HCT116 (cell line): ENCODE measurements at regions not wholly inside any gene's neighbourhood (a gene's known extent, or its start where the extent isn't known, plus 50 kb on each side); places are given as distances from the start of the nearest gene placed in this dataset.

Experiments used
- ATAC-seq: fragments of 200-7000 bp; cut with Tn5 transposase; 2 replicates; pipeline ENCODE4 v1.9.1; 2020; ENCODE audit warnings: mild to moderate bottlenecking, moderate library complexity
- BruUV-seq: library from RNA; stranded (reverse); fragments of 400-500 nt; replicated peaks from 2 replicates; lab custom pipeline; 2021; lab: Mats Ljungman, UMichigan
- CTCF ChIA-PET: fragments of 300-600 bp; sonication (Branson Sonifier 250); formaldehyde crosslinking; loops from one replicate; lab custom pipeline; 2021; ENCODE audit warnings: antibody characterized with exemption; lab: Charles Lee
- POLR2A ChIA-PET: fragments of 300-600, 350-600 bp; sonication (Branson Sonifier 250); formaldehyde crosslinking; loops from one replicate; lab custom pipeline; 2021; ENCODE audit warnings: antibody characterized with exemption; lab: Charles Lee
- RAD21 ChIA-PET, 2 experiments: fragments of 300-600 bp; sonication (Branson Sonifier 250); formaldehyde crosslinking; loops; one replicate each; lab custom pipeline; 2023; ENCODE audit warnings: low total read pairs in 2 of 2; ENCODE audit not compliant: uncharacterized antibody in 2 of 2, unreplicated experiment in 2 of 2, low non-redundant PET in 1 of 2; lab: Charles Lee
- DNase-seq: peaks from one replicate; pipeline ENCODE4 v3.0.0-alpha.2; 2010; ENCODE audit warnings: low read depth, low spot score
- H2AFZ ChIP-seq: fragments of 200-600 bp; shearing (Covaris generic), sonication (generic); 2 replicates; pipeline ENCODE4 v1.6.1; 2017; ENCODE audit warnings: low read depth, mixed run types, mixed read lengths, antibody characterized with exemption, low read length; ENCODE audit not compliant: poor library complexity, severe bottlenecking
- H3K27ac ChIP-seq: 2 replicates; pipeline ENCODE4 v1.5.1; 2012; ENCODE audit warnings: low read depth, low read length
- H3K27me3 ChIP-seq: fragments of 200-600 bp; sonication (generic); 2 replicates; pipeline ENCODE4 v1.6.1; 2016; ENCODE audit warnings: mixed run types, low read length, mixed read lengths; ENCODE audit not compliant: insufficient read depth
- H3K36me3 ChIP-seq, 2 experiments: fragments of 200-500 bp in 1 of 2; fragments of 200-600 bp in 1 of 2; sonication (Bioruptor generic) in 1 of 2; sonication (generic) in 1 of 2; 2 replicates each; pipeline versions ENCODE4 v1.5.1 to v1.6.1; 2014 to 2016; ENCODE audit warnings: low read length in 2 of 2, inconsistent platforms in 1 of 2, mixed read lengths in 1 of 2, mixed run types in 1 of 2; ENCODE audit not compliant: insufficient read depth in 2 of 2, control insufficient read depth in 1 of 2
- H3K4me1 ChIP-seq, 2 experiments: fragments of 200-600 bp in 1 of 2; sonication (generic) in 1 of 2; 2 replicates each; pipeline versions ENCODE4 v1.5.1 to v1.6.1; 2012 to 2017; ENCODE audit warnings: low read length in 2 of 2, inconsistent platforms in 1 of 2, mild to moderate bottlenecking in 1 of 2, mixed read lengths in 1 of 2, mixed run types in 1 of 2, moderate library complexity in 1 of 2; ENCODE audit not compliant: insufficient read depth in 2 of 2, control insufficient read depth in 1 of 2
- H3K4me2 ChIP-seq: fragments of 200-600 bp; sonication (generic); 2 replicates; pipeline ENCODE4 v1.6.1; 2017; ENCODE audit warnings: mixed run types, low read length, mixed read lengths
- H3K4me3 ChIP-seq, 2 experiments: fragments of 200-600 bp in 1 of 2; sonication (generic) in 1 of 2; replicated peaks in 1 of 2; 2 replicates each; pipeline ENCODE4 v1.5.1; 2011 to 2016; ENCODE audit warnings: low read length in 2 of 2, control low read depth in 1 of 2, low read depth in 1 of 2, mild to moderate bottlenecking in 1 of 2, mixed read lengths in 1 of 2, mixed run types in 1 of 2
- H3K79me2 ChIP-seq: fragments of 200-600 bp; sonication (generic); 2 replicates; pipeline ENCODE4 v1.6.1; 2017; ENCODE audit warnings: mild to moderate bottlenecking, mixed run types, low read length, moderate library complexity, mixed read lengths; ENCODE audit not compliant: insufficient read depth
- H3K9ac ChIP-seq: fragments of 200-600 bp; sonication (generic); 2 replicates; pipeline ENCODE4 v1.6.1; 2016; ENCODE audit warnings: low read length, mixed read lengths
- H3K9me2 ChIP-seq: fragments of 200-600 bp; sonication (generic), shearing (Covaris generic); 2 replicates; pipeline ENCODE4 v1.6.1; 2017; ENCODE audit warnings: mixed run types, mild to moderate bottlenecking, moderate library complexity; ENCODE audit not compliant: insufficient read depth
- H3K9me3 ChIP-seq, 2 experiments: fragments of 200-500 bp in 1 of 2; fragments of 200-600 bp in 1 of 2; sonication (Bioruptor generic) in 1 of 2; sonication (generic) in 1 of 2; 2 replicates each; pipeline ENCODE4 v1.6.1; 2014 to 2017; ENCODE audit warnings: low read length in 2 of 2, mixed read lengths in 2 of 2, inconsistent platforms in 1 of 2, low read depth in 1 of 2, mild to moderate bottlenecking in 1 of 2, mixed run types in 1 of 2, moderate library complexity in 1 of 2; ENCODE audit not compliant: control insufficient read depth in 1 of 2, insufficient read depth in 1 of 2
- H4K20me1 ChIP-seq: fragments of 200-600 bp; sonication (generic), shearing (Covaris generic); 2 replicates; pipeline ENCODE4 v1.6.1; 2017; ENCODE audit warnings: mixed run types, mild to moderate bottlenecking, moderate library complexity; ENCODE audit not compliant: insufficient read depth
- CBX3 ChIP-seq: IDR thresholded peaks from 2 replicates; pipeline ENCODE4 v1.6.1; 2012; ENCODE audit warnings: low read depth
- CEBPB ChIP-seq: IDR thresholded peaks from 2 replicates; pipeline ENCODE4 v1.6.1; 2012; ENCODE audit warnings: low read depth
- ELF1 ChIP-seq: IDR thresholded peaks from 2 replicates; pipeline ENCODE4 v1.6.1; 2012; ENCODE audit warnings: low read depth, borderline replicate concordance
- EZH2 ChIP-seq: fragments of 200-600 bp; sonication (generic); IDR thresholded peaks from 2 replicates; pipeline ENCODE4 v1.6.1; 2017; ENCODE audit warnings: antibody characterized with exemption, mixed run types
- FOSL1 ChIP-seq: IDR thresholded peaks from 2 replicates; pipeline ENCODE4 v1.6.1; 2012; ENCODE audit warnings: low read depth
- JUND ChIP-seq: IDR thresholded peaks from 2 replicates; pipeline ENCODE4 v1.6.1; 2012
- MAX ChIP-seq: IDR thresholded peaks from 2 replicates; pipeline ENCODE4 v1.6.1; 2012
- REST ChIP-seq: IDR thresholded peaks from 2 replicates; pipeline ENCODE4 v1.6.1; 2012; ENCODE audit warnings: low read depth
- SIN3A ChIP-seq: IDR thresholded peaks from 2 replicates; pipeline ENCODE4 v1.6.1; 2012; ENCODE audit warnings: low read depth
- SP1 ChIP-seq: IDR thresholded peaks from 2 replicates; pipeline ENCODE4 v1.6.1; 2012; ENCODE audit warnings: low read depth
- SRF ChIP-seq: IDR thresholded peaks from 2 replicates; pipeline ENCODE4 v1.6.1; 2012; ENCODE audit warnings: low read depth
- TCF7L2 ChIP-seq: IDR thresholded peaks from 2 replicates; pipeline ENCODE4 v1.7.0; 2011; ENCODE audit warnings: borderline replicate concordance, inconsistent platforms; ENCODE audit not compliant: insufficient read depth, insufficient read length; ENCODE audit errors: extremely low read depth
- YY1 ChIP-seq: IDR thresholded peaks from 2 replicates; pipeline ENCODE4 v1.6.1; 2011; ENCODE audit warnings: low read length, low read depth, moderate library complexity, mild to moderate bottlenecking; ENCODE audit not compliant: insufficient replicate concordance; ENCODE audit errors: extremely low read depth
- intact Hi-C: fragments of 100-400 bp; cut with micrococcal nuclease; formaldehyde crosslinking; loops from 2 replicates; pipeline ENCODE4 v1.10.0; 2022

GRCh38 chr2:52097071-52097470, 1065.1 kb upstream of the NRXN1 start:
- H3K9me2 ChIP-seq = no peaks in the 10 kb centered on the region
- intact Hi-C loops = no loop called here
- ATAC-seq (no peak), DNase-seq (no peak)
- H4K20me1 ChIP-seq = no peaks in the 10 kb centered on the region
- H2AFZ ChIP-seq = no peak overlapping the region
- CTCF ChIA-PET = no interaction called here
- RAD21 ChIA-PET = no interaction called here
- H3K4me1 ChIP-seq = no peaks in the 10 kb centered on the region
- no peaks in the 10 kb centered on the region for H3K27me3 ChIP-seq
- H3K9ac ChIP-seq = no peak overlapping the region
- no peak for TF ChIP-seq YY1
- TF ChIP-seq CBX3 = no peak
- no peak for TF ChIP-seq REST
- TF ChIP-seq SRF = no peak
- no peak for TF ChIP-seq MAX
- TF ChIP-seq TCF7L2 = no peak
- TF ChIP-seq EZH2 = no peak
- no peak for TF ChIP-seq JUND
- TF ChIP-seq SP1 = no peak
- no peak for TF ChIP-seq SIN3A
- no peak for TF ChIP-seq ELF1
- TF ChIP-seq FOSL1 = no peak
- no peak for TF ChIP-seq CEBPB
- TF ChIP-seq, all 23 proteins: peak for 0
- H3K27ac ChIP-seq = no peak overlapping the region
- no peak overlapping the region for H3K4me2 ChIP-seq
- no peaks in the 10 kb centered on the region; a peak in 1 of 4 replicates for H3K9me3 ChIP-seq
- POLR2A ChIA-PET = no interaction called here
- H3K36me3 ChIP-seq = no peaks in the 10 kb centered on the region
- BruUV-seq = no TSS peak
- no peaks in the 10 kb centered on the region for H3K79me2 ChIP-seq
- no peak overlapping the region for H3K4me3 ChIP-seq
